GM21367 (cell line): ENCODE measurements at regions not wholly inside any gene's neighbourhood (a gene's known extent, or its start where the extent isn't known, plus 50 kb on each side); places are given as distances from the start of the nearest gene placed in this dataset.

Experiments used
- ATAC-seq: cut with Tn5 transposase; IDR thresholded peaks from one replicate; pipeline ENCODE4 v1.9.1; 2021; ENCODE audit not compliant: unreplicated experiment

GRCh38 chr4:20504146-20504545 lies 196.1 kb upstream of the PACRGL start:
- no peak for ATAC-seq

- ATAC-seq: no peak
Measured at GRCh38 chr4:20505927-20506326, 194.3 kb upstream of the PACRGL start.

- no peak for ATAC-seq
Measured at GRCh38 chr4:20506827-20507226, 193.4 kb upstream of the PACRGL start.

- ATAC-seq: no peak
Measured at GRCh38 chr4:20509315-20509714, 190.9 kb upstream of the PACRGL start.

GRCh38 chr4:20512033-20512792 lies 188.0 kb upstream of the PACRGL start:
- ATAC-seq: no peak

- ATAC-seq: no peak
Measured at GRCh38 chr4:20512985-20513384, 187.3 kb upstream of the PACRGL start.

- no peak for ATAC-seq
Measured at GRCh38 chr4:20520901-20521300, 179.4 kb upstream of the PACRGL start.

GRCh38 chr4:20528508-20528907 lies 171.8 kb upstream of the PACRGL start:
- no peak for ATAC-seq

- ATAC-seq: no peak
Measured at GRCh38 chr4:20529691-20530090, 170.6 kb upstream of the PACRGL start.

GRCh38 chr4:20532116-20532790 lies 168.0 kb upstream of the PACRGL start:
- no peak for ATAC-seq

- ATAC-seq: no peak
Measured at GRCh38 chr4:20532871-20533870, 167.1 kb upstream of the PACRGL start.

GRCh38 chr4:20538905-20539304 lies 161.4 kb upstream of the PACRGL start:
- no peak for ATAC-seq

- no peak for ATAC-seq
Measured at GRCh38 chr4:20543131-20543530, 157.1 kb upstream of the PACRGL start.

GRCh38 chr4:20544645-20545044 lies 155.6 kb upstream of the PACRGL start:
- ATAC-seq: peak; percentile 49

GRCh38 chr4:20552004-20552403 lies 148.3 kb upstream of the PACRGL start:
- no peak for ATAC-seq

GRCh38 chr4:20554134-20554533 lies 146.1 kb upstream of the PACRGL start:
- no peak for ATAC-seq

GRCh38 chr4:20565075-20565721 lies 135.1 kb upstream of the PACRGL start:
- ATAC-seq: no peak

GRCh38 chr4:20570981-20571715 lies 129.1 kb upstream of the PACRGL start:
- no peak for ATAC-seq

GRCh38 chr4:20572976-20573375 lies 127.3 kb upstream of the PACRGL start:
- no peak for ATAC-seq

- ATAC-seq: no peak
Measured at GRCh38 chr4:20574986-20575385, 125.3 kb upstream of the PACRGL start.
